Keratinocyte (primary cell): ENCODE measurements at regions not wholly inside any gene's neighbourhood (a gene's known extent, or its start where the extent isn't known, plus 50 kb on each side); places are given as distances from the start of the nearest gene placed in this dataset.

Experiments
- EZH2 ChIP-seq: IDR thresholded peaks from one replicate; pipeline ENCODE4 v1.6.1; 2012; ENCODE audit warnings: inconsistent platforms, mild to moderate bottlenecking, low read length, moderate library complexity
- TF ChIP-seq, protein P1 (sequence below), 3 experiments: IDR thresholded peaks in 1 of 3; conservative IDR thresholded peaks in 1 of 3; optimal IDR thresholded peaks in 1 of 3; 2 replicates in 2 of 3; 3 replicates in 1 of 3; pipeline versions ENCODE3 to v1.5.1; 2011; ENCODE audit warnings: low read length in 3 of 3, mild to moderate bottlenecking in 3 of 3, moderate library complexity in 2 of 3, control low read depth in 1 of 3, inconsistent platforms in 1 of 3; ENCODE audit not compliant: insufficient read depth in 2 of 3; ENCODE audit errors: extremely low read depth in 1 of 3

DNA sequence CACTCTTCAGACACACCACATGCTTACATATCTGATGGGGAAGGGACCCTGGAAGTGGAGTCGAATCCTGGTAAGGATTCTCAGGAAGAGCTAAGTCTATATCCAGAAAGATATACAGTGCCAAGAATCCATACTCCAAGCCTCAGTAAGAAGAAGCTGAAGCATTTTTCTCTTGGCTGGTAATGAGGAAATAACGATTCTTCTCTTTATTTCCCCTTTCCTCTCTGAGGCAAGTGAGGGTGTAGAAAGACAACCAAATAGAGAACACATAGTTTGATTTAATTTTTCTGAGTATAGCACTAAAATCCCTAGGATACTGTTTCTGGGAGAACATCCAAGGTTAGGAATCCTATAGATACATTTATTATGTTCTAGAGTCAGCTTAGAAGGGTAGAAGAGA, 857.3 kb downstream of the TUSC7 start:
- no peak for TF ChIP-seq EZH2
- TF ChIP-seq, protein P1, sequence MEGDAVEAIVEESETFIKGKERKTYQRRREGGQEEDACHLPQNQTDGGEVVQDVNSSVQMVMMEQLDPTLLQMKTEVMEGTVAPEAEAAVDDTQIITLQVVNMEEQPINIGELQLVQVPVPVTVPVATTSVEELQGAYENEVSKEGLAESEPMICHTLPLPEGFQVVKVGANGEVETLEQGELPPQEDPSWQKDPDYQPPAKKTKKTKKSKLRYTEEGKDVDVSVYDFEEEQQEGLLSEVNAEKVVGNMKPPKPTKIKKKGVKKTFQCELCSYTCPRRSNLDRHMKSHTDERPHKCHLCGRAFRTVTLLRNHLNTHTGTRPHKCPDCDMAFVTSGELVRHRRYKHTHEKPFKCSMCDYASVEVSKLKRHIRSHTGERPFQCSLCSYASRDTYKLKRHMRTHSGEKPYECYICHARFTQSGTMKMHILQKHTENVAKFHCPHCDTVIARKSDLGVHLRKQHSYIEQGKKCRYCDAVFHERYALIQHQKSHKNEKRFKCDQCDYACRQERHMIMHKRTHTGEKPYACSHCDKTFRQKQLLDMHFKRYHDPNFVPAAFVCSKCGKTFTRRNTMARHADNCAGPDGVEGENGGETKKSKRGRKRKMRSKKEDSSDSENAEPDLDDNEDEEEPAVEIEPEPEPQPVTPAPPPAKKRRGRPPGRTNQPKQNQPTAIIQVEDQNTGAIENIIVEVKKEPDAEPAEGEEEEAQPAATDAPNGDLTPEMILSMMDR (optimal IDR thresholded peaks at IDR 0.05 in 1 of 3, IDR thresholded peaks at IDR 0.05 in 1 of 3, conservative IDR thresholded peaks at IDR 0.05 in 1 of 3; ENCODE audit: extremely low read depth in 1 of 3, insufficient read depth in 2 of 3, low read length in 3 of 3), result no peak
